HTR-8/SVneo (cell line): ENCODE measurements at regions not wholly inside any gene's neighbourhood (a gene's known extent, or its start where the extent isn't known, plus 50 kb on each side); places are given as distances from the start of the nearest gene placed in this dataset.
A peak's percentile ranks its signal among the peaks of the same experiment; 100 is the strongest.

Experiments used
- DNase-seq: peaks from one replicate; pipeline ENCODE4 v3.0.0; 2011; ENCODE audit warnings: low spot score, mixed read lengths; ENCODE audit not compliant: insufficient read length
- FAIRE-seq: peaks from 2 replicates; lab custom pipeline; 2011; peaks lifted over from hg19 to GRCh38; lab: Jason Lieb, UNC

- FAIRE-seq (no peak), DNase-seq (no peak)
These were observed 219.3 kb downstream of the PLPP3 start for GRCh38 chr1:56360021-56360420.

- no peak for FAIRE-seq
These were observed 220.3 kb downstream of the PLPP3 start for GRCh38 chr1:56359056-56359455.

GRCh38 chr1:56357927-56358690 is 221.3 kb downstream of the PLPP3 start:
- no peak for FAIRE-seq

More at GRCh38 chr1:56359056-56359455, 220.3 kb downstream of the PLPP3 start:
- no peak for DNase-seq

GRCh38 chr1:56356376-56356990 is 222.9 kb downstream of the PLPP3 start:
- FAIRE-seq (no peak), DNase-seq (no peak)

More at GRCh38 chr1:56357927-56358690, 221.3 kb downstream of the PLPP3 start:
- no peak for DNase-seq

GRCh38 chr1:56355918-56356317 is 223.4 kb downstream of the PLPP3 start:
- FAIRE-seq: no peak
- no peak for DNase-seq

- FAIRE-seq (no peak), DNase-seq (no peak)
These were observed 223.9 kb downstream of the PLPP3 start for GRCh38 chr1:56355422-56355821.

GRCh38 chr1:56345831-56346230 is 233.5 kb downstream of the PLPP3 start:
- FAIRE-seq (no peak), DNase-seq (no peak)

GRCh38 chr1:56340977-56341376 is 238.4 kb downstream of the PLPP3 start:
- DNase-seq (no peak), FAIRE-seq (no peak)

- no peak for FAIRE-seq
- DNase-seq: no peak
These were observed 239.4 kb downstream of the PLPP3 start for GRCh38 chr1:56339786-56340465.

- FAIRE-seq (no peak), DNase-seq (no peak)
These were observed 240.3 kb downstream of the PLPP3 start for GRCh38 chr1:56339093-56339492.

- no peak for FAIRE-seq
These were observed 242.4 kb downstream of the PLPP3 start for GRCh38 chr1:56336982-56337381.

GRCh38 chr1:56335394-56335793 is 244.0 kb downstream of the PLPP3 start:
- FAIRE-seq (no peak), DNase-seq (no peak)

More at GRCh38 chr1:56336982-56337381, 242.4 kb downstream of the PLPP3 start:
- no peak for DNase-seq

- FAIRE-seq (no peak), DNase-seq (no peak)
These were observed 245.3 kb downstream of the PLPP3 start for GRCh38 chr1:56334047-56334446.

- FAIRE-seq (no peak), DNase-seq (no peak)
These were observed 245.9 kb downstream of the PLPP3 start for GRCh38 chr1:56333461-56333860.

GRCh38 chr1:56331892-56332567 is 247.3 kb downstream of the PLPP3 start:
- FAIRE-seq: no peak
- peak; percentile 32 for DNase-seq

- FAIRE-seq (no peak), DNase-seq (no peak)
These were observed 248.0 kb downstream of the PLPP3 start for GRCh38 chr1:56331207-56331891.

GRCh38 chr1:56330391-56331026 is 248.9 kb downstream of the PLPP3 start:
- DNase-seq: no peak
- FAIRE-seq: no peak

GRCh38 chr1:56329970-56330369 is 249.4 kb downstream of the PLPP3 start:
- no peak for FAIRE-seq
- DNase-seq: no peak

- DNase-seq (no peak), FAIRE-seq (no peak)
These were observed 252.2 kb downstream of the PLPP3 start for GRCh38 chr1:56327195-56327594.

GRCh38 chr1:56326056-56326455 is 253.3 kb downstream of the PLPP3 start:
- no peak for FAIRE-seq
- DNase-seq: no peak
